CD14-positive monocyte (primary cell): ENCODE measurements at regions not wholly inside any gene's neighbourhood (a gene's known extent, or its start where the extent isn't known, plus 50 kb on each side); places are given as distances from the start of the nearest gene placed in this dataset.

ENCODE experiments used
- DNase-seq, 3 donors: peaks; one replicate each; pipeline ENCODE4 v3.0.0-alpha.2; 2011 to 2022
- H2AFZ ChIP-seq: 2 replicates; pipeline ENCODE4 v1.6.0; 2012; ENCODE audit warnings: mild to moderate bottlenecking, low read depth, low read length, inconsistent platforms; ENCODE audit not compliant: insufficient read depth, poor library complexity, severe bottlenecking
- H3K27ac ChIP-seq, 2 donors: 1 replicate in 1 of 2; 2 replicates in 1 of 2; pipeline ENCODE4 v1.5.1; 2012 to 2013; ENCODE audit warnings: low read length in 2 of 2, control low read depth in 1 of 2, inconsistent platforms in 1 of 2, low read depth in 1 of 2, mild to moderate bottlenecking in 1 of 2
- H3K27me3 ChIP-seq, 2 donors: one replicate each; pipeline versions ENCODE4 v1.6.0 to v1.6.1; 2011 to 2013; ENCODE audit warnings: low read length in 2 of 2; ENCODE audit not compliant: control insufficient read depth in 2 of 2, insufficient read depth in 2 of 2
- H3K36me3 ChIP-seq, 2 donors: replicated peaks in 1 of 2; 1 replicate in 1 of 2; 2 replicates in 1 of 2; pipeline versions ENCODE4 v1.5.1 to v1.6.1; 2012 to 2013; ENCODE audit warnings: low read length in 2 of 2, control low read depth in 1 of 2, inconsistent platforms in 1 of 2, mild to moderate bottlenecking in 1 of 2; ENCODE audit not compliant: insufficient read depth in 2 of 2, control insufficient read depth in 1 of 2
- H3K4me1 ChIP-seq, 2 donors: 1 replicate in 1 of 2; 2 replicates in 1 of 2; pipeline versions ENCODE4 v1.5.1 to v1.6.1; 2012 to 2013; ENCODE audit warnings: low read length in 2 of 2, control low read depth in 1 of 2, inconsistent platforms in 1 of 2, mild to moderate bottlenecking in 1 of 2, moderate library complexity in 1 of 2; ENCODE audit not compliant: insufficient read depth in 2 of 2, control insufficient read depth in 1 of 2
- H3K4me2 ChIP-seq: replicated peaks from 2 replicates; pipeline ENCODE3; 2012; ENCODE audit warnings: low read length, moderate library complexity, mild to moderate bottlenecking; ENCODE audit not compliant: poor library complexity, severe bottlenecking; ENCODE audit errors: extremely low read depth
- H3K4me3 ChIP-seq, 3 experiments: fragments of 200-600 bp in 1 of 3; sonication (generic) in 1 of 3; replicated peaks in 1 of 3; 1 replicate in 2 of 3; 2 replicates in 1 of 3; pipeline ENCODE4 v1.5.1; 2011 to 2013; ENCODE audit warnings: low read length in 3 of 3, mild to moderate bottlenecking in 3 of 3, control low read depth in 2 of 3, low read depth in 2 of 3, inconsistent platforms in 1 of 3, moderate library complexity in 1 of 3
- H3K79me2 ChIP-seq: 2 replicates; pipeline ENCODE4 v1.6.0; 2012; ENCODE audit warnings: mild to moderate bottlenecking, control low read depth, inconsistent platforms, low read length, moderate library complexity; ENCODE audit not compliant: insufficient read depth
- H3K9ac ChIP-seq: 2 replicates; pipeline ENCODE4 v1.6.0; 2017; ENCODE audit warnings: low read length, mild to moderate bottlenecking; ENCODE audit not compliant: insufficient read depth, poor library complexity, severe bottlenecking
- H3K9me3 ChIP-seq, 2 donors: replicated peaks in 1 of 2; 1 replicate in 1 of 2; 2 replicates in 1 of 2; pipeline versions ENCODE4 v1.5.1 to v1.6.1; 2012 to 2013; ENCODE audit warnings: low read length in 2 of 2, control low read depth in 1 of 2; ENCODE audit not compliant: control insufficient read depth in 1 of 2, insufficient read depth in 1 of 2
- H4K20me1 ChIP-seq: 2 replicates; pipeline ENCODE4 v1.6.0; 2012; ENCODE audit warnings: mild to moderate bottlenecking, low read length, control low read depth, moderate library complexity; ENCODE audit not compliant: insufficient read depth
- H3K27ac Mint-ChIP-seq, 7 donors: one replicate each; pipeline ENCODE4 v1.8.0; 2020; ENCODE audit warnings: mild to moderate bottlenecking in 7 of 7, mixed read lengths in 7 of 7, moderate library complexity in 6 of 7, inconsistent platforms in 2 of 7
- H3K27me3 Mint-ChIP-seq, 3 donors: one replicate each; pipeline ENCODE4 v1.8.0; 2021 to 2022; ENCODE audit warnings: low read depth in 3 of 3, mild to moderate bottlenecking in 3 of 3, mixed read lengths in 3 of 3, moderate library complexity in 3 of 3, inconsistent platforms in 1 of 3
- H3K36me3 Mint-ChIP-seq, 2 donors: one replicate each; pipeline ENCODE4 v1.8.0; 2020; ENCODE audit warnings: mixed read lengths in 2 of 2, inconsistent platforms in 1 of 2, mild to moderate bottlenecking in 1 of 2
- H3K4me1 Mint-ChIP-seq: one replicate; pipeline ENCODE4 v1.8.0; 2020; ENCODE audit warnings: mild to moderate bottlenecking, mixed read lengths
- H3K4me3 Mint-ChIP-seq, 2 donors: one replicate each; pipeline ENCODE4 v1.8.0; 2020; ENCODE audit warnings: mild to moderate bottlenecking in 2 of 2, mixed read lengths in 2 of 2, moderate library complexity in 1 of 2
- H3K9me3 Mint-ChIP-seq, 7 donors: one replicate each; pipeline ENCODE4 v1.8.0; 2020 to 2022; ENCODE audit warnings: mixed read lengths in 7 of 7, mild to moderate bottlenecking in 6 of 7, moderate library complexity in 6 of 7, inconsistent platforms in 2 of 7
- WGBS: methylation state at CpG from one replicate; pipeline ENCODE4 v1.1.5; 2013; ENCODE audit warnings: missing lambda C conversion rate; ENCODE audit not compliant: insufficient coverage; 5-methylcytosine and 5-hydroxymethylcytosine counted together
- intact Hi-C, 2 donors: fragments of 100-400 bp; cut with micrococcal nuclease; formaldehyde crosslinking; loops; one replicate each; pipeline versions ENCODE4 v1.15.0 to v1.15.1; 2023
- TF ChIP-seq, protein P1 (sequence below): fragments of 200-600 bp; IDR thresholded peaks from one replicate; pipeline ENCODE4 v1.8.0; 2022; ENCODE audit warnings: antibody characterized with exemption, mild to moderate bottlenecking

DNA sequence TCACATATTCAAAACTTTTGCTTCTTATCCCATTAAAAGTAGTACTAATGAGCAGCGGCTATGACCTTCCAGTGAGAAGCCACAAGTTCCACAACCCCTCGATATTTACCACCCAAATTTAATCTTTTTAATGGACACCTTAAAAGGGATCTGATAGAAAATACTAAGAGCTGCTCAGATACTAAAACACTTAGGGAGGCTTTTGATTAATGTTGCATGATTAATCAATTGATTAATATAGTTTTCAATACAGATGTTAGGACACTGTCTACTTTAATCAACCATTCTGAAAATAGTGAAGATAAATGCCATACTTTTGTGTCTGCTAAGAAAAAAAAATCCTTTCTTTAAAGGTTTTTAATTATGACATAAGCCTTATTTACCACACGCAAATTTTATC is 1312.8 kb upstream of the ACVR2A start:
- no peak overlapping the region for H3K9ac ChIP-seq
- H3K27ac ChIP-seq, result no peak overlapping the region
- no CpG with 5 or more reads among the region's 3 CpGs for WGBS
- Mint-ChIP-seq H3K4me3 (no peak overlapping the region), H3K4me1 (no peaks in the 10 kb centered on the region), H3K9me3 (peaks cover 0 to 9% (median 4%) of the 10 kb centered on the region in 7 donors), H3K27me3 (no peaks in the 10 kb centered on the region), H3K27ac (no peak overlapping the region), H3K36me3 (no peaks in the 10 kb centered on the region)
- H3K79me2 ChIP-seq, result no peaks in the 10 kb centered on the region
- no peaks in the 10 kb centered on the region for H4K20me1 ChIP-seq
- H3K4me2 ChIP-seq, result no peak overlapping the region
- no peak overlapping the region for H2AFZ ChIP-seq
- H3K36me3 ChIP-seq, result no peaks in the 10 kb centered on the region
- H3K27me3 ChIP-seq, result no peaks in the 10 kb centered on the region
- no peaks in the 10 kb centered on the region for H3K9me3 ChIP-seq
- H3K4me1 ChIP-seq, result no peaks in the 10 kb centered on the region
- no peak overlapping the region for H3K4me3 ChIP-seq
- TF ChIP-seq, protein P1, sequence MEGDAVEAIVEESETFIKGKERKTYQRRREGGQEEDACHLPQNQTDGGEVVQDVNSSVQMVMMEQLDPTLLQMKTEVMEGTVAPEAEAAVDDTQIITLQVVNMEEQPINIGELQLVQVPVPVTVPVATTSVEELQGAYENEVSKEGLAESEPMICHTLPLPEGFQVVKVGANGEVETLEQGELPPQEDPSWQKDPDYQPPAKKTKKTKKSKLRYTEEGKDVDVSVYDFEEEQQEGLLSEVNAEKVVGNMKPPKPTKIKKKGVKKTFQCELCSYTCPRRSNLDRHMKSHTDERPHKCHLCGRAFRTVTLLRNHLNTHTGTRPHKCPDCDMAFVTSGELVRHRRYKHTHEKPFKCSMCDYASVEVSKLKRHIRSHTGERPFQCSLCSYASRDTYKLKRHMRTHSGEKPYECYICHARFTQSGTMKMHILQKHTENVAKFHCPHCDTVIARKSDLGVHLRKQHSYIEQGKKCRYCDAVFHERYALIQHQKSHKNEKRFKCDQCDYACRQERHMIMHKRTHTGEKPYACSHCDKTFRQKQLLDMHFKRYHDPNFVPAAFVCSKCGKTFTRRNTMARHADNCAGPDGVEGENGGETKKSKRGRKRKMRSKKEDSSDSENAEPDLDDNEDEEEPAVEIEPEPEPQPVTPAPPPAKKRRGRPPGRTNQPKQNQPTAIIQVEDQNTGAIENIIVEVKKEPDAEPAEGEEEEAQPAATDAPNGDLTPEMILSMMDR, result no peak
- intact Hi-C loops, result no loop called here
- no peak for DNase-seq

DNA sequence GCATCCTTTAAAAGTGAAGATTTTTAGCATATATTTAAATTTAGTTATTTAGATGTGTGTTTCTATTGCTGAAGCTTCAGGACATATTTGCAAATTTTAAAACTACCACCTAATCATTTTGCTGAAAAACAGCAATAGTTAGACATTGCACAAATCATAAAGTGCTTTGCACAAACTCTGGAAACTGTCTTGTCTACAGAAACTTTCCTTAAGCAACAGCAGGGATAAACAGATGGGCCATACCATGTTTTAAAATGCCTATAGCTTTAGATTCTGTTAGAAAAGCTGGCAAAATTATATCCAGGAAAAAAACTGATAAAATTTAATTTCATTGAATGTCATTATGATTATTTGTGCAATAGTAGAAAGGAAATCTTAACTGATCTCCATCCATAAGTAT is 1313.9 kb upstream of the ACVR2A start:
- Histone ChIP-seq H3K4me1 (no peaks in the 10 kb centered on the region), H3K27ac (no peak overlapping the region), H2AFZ (no peak overlapping the region), H3K9ac (no peak overlapping the region), H3K4me2 (no peak overlapping the region), H3K27me3 (no peaks in the 10 kb centered on the region), H3K79me2 (no peaks in the 10 kb centered on the region), H3K9me3 (no peaks in the 10 kb centered on the region), H3K36me3 (no peaks in the 10 kb centered on the region), H3K4me3 (no peak overlapping the region), H4K20me1 (no peaks in the 10 kb centered on the region)
- Mint-ChIP-seq H3K27ac (no peak overlapping the region), H3K36me3 (no peaks in the 10 kb centered on the region), H3K4me3 (no peak overlapping the region), H3K27me3 (no peaks in the 10 kb centered on the region), H3K4me1 (no peaks in the 10 kb centered on the region), H3K9me3 (peaks cover 0 to 2% (median 0%) of the 10 kb centered on the region in 7 donors)
- DNase-seq, result no peak
- intact Hi-C loops, result no loop called here
- TF ChIP-seq, protein P1, result no peak
